Breast epithelium (tissue), 4 donors: ENCODE measurements at regions not wholly inside any gene's neighbourhood (a gene's known extent, or its start where the extent isn't known, plus 50 kb on each side); places are given as distances from the start of the nearest gene placed in this dataset.
"Not testable (repeated sequence)": the region's sequence is repeated elsewhere in the genome, so short reads cannot be mapped to it uniquely, and the experiment has no call there.

Experiments used
- DNase-seq, 2 donors: peaks; one replicate each; pipeline ENCODE4 v3.0.0-alpha.2; 2019; ENCODE audit warnings: low spot score in 2 of 2
- H3K27ac ChIP-seq, 2 donors: fragments of 200-600 bp; sonication (generic) in 1 of 2; one replicate each; pipeline ENCODE4 v1.5.1; 2016 to 2019; ENCODE audit warnings: mild to moderate bottlenecking in 1 of 2
- H3K27me3 ChIP-seq, 2 donors: fragments of 200-600 bp; sonication (generic) in 1 of 2; one replicate each; pipeline versions ENCODE4 v1.5.1 to v1.6.0; 2017 to 2019; ENCODE audit warnings: control low read depth in 1 of 2, mild to moderate bottlenecking in 1 of 2
- H3K36me3 ChIP-seq: fragments of 200-600 bp; one replicate; pipeline ENCODE4 v1.5.1; 2019
- H3K4me1 ChIP-seq, 2 donors: fragments of 200-600 bp; sonication (generic); one replicate each; pipeline ENCODE4 v1.5.1; 2016 to 2019; ENCODE audit warnings: control low read depth in 1 of 2
- H3K4me3 ChIP-seq, 3 donors: fragments of 200-600 bp; sonication (generic); 1 replicate in 2 of 3; 2 replicates in 1 of 3; pipeline ENCODE4 v1.5.1; 2016 to 2019; ENCODE audit warnings: mild to moderate bottlenecking in 3 of 3, moderate library complexity in 2 of 3
- H3K9me3 ChIP-seq, 2 donors: fragments of 200-600 bp; sonication (generic) in 1 of 2; one replicate each; pipeline ENCODE4 v1.5.1; 2016 to 2019; ENCODE audit warnings: control low read depth in 1 of 2
- CTCF ChIP-seq, 3 donors: fragments of 450-650 bp; IDR thresholded peaks; one replicate each; pipeline ENCODE4 v1.5.1; 2016 to 2017; ENCODE audit warnings: antibody characterized with exemption in 3 of 3, mild to moderate bottlenecking in 3 of 3, moderate library complexity in 3 of 3
- POLR2A ChIP-seq: fragments of 450-650 bp; IDR thresholded peaks from one replicate; pipeline ENCODE4 v1.6.1; 2016; ENCODE audit warnings: antibody characterized with exemption, mild to moderate bottlenecking, moderate library complexity
- POLR2AphosphoS5 ChIP-seq, 3 donors: sonication (generic); formaldehyde crosslinking; IDR thresholded peaks; one replicate each; pipeline ENCODE4 v1.6.1; 2017; ENCODE audit warnings: antibody characterized with exemption in 3 of 3
- intact Hi-C: fragments of 100-400 bp; cut with DNase I; formaldehyde crosslinking; loops from one replicate; pipeline ENCODE4 v1.15.1; 2023; ENCODE audit warnings: low total_unique reads

GRCh38 chr3:34075975-34076374 is 277.5 kb downstream of the PDCD6IP start:
- no peaks in the 10 kb centered on the region for H3K36me3 ChIP-seq

DNA sequence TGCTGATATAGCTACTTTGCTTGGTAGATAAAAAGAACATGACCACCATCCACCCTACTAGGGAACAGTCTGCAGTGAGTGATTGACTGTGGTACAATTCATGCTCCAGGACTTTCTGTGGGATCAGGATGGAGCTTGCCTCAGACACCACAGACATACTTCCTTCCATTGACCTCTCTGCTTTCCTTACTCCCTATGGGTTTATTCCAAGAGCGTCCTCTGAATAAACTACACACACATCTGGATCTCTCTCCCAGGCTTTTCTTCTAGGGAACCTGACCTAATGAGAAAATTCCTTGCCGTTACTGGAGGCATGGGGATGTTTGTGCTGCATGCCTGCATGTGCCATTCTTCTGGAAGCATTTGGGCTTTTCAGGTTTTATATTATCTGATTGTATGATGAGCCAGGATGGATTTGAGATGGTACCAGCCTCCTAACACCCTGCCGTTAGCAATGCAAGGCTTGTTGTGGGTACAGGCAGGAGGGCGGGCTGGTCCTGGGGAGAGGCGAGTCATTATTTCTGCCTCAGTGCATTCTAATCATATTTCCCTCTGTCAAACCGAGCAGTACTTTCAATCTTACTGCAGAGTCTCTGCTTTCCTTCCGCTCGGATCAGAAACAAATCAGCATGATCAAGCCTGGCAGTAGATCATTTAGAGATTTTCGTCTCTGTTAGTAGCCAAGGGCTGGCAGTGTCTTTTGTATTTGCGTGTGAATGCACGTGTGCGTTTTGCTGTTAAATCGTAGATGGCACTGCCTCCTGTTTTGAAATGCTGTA is 279.2 kb downstream of the PDCD6IP start:
- H3K27ac ChIP-seq: no peak overlapping the region
- H3K4me3 ChIP-seq: no peak overlapping the region
- intact Hi-C loops: no loop called here
- no peaks in the 10 kb centered on the region for H3K36me3 ChIP-seq
- H3K27me3 ChIP-seq: no peaks in the 10 kb centered on the region
- peaks cover 0 to 3% of the 10 kb centered on the region in 2 donors for H3K9me3 ChIP-seq
- DNase-seq: no peak
- no peaks in the 10 kb centered on the region for H3K4me1 ChIP-seq
- no peak for TF ChIP-seq POLR2AphosphoS5 (IDR thresholded peaks at IDR 0.05)
- no peak for TF ChIP-seq POLR2A
- no peak for TF ChIP-seq CTCF (IDR thresholded peaks at IDR 0.05)

More at GRCh38 chr3:34075975-34076374, 277.5 kb downstream of the PDCD6IP start:
- H3K27me3 ChIP-seq: peaks cover 0 to 9% of the 10 kb centered on the region in 2 donors
- H3K9me3 ChIP-seq: peaks cover 0 to 3% of the 10 kb centered on the region in 2 donors
- DNase-seq: no peak
- no peak overlapping the region for H3K4me3 ChIP-seq
- no peak overlapping the region for H3K27ac ChIP-seq
- intact Hi-C loops: no loop called here
- TF ChIP-seq POLR2A (no peak), POLR2AphosphoS5 (IDR thresholded peaks at IDR 0.05) (no peak), CTCF (IDR thresholded peaks at IDR 0.05) (no peak)
- no peaks in the 10 kb centered on the region for H3K4me1 ChIP-seq

DNA sequence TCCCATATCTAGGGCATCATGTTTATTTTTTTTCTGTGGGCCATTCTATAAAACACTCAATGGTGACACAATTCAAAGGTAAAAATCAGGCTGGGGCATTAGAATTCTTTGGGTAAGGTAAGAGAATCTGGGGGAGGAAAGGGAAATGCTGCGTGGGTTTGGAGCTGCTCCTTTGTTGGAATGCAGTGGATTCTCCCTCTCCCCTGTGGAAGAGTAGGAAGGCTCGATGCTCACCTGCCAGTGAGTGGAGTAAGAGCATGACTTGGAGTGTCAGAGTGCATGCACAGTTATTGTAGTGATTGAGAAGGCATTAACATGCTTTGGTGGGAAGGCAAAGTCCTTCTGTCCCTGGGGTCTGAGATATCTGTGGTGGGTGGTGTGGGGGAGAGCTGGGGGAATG is 280.0 kb downstream of the PDCD6IP start:
- Histone ChIP-seq H3K9me3 (peaks cover 0 to 3% of the 10 kb centered on the region in 2 donors), H3K4me1 (no peaks in the 10 kb centered on the region), H3K27ac (no peak overlapping the region), H3K4me3 (no peak overlapping the region), H3K36me3 (no peaks in the 10 kb centered on the region), H3K27me3 (no peaks in the 10 kb centered on the region)
- intact Hi-C loops: no loop called here
- no peak for DNase-seq
- no peak for TF ChIP-seq POLR2A
- TF ChIP-seq CTCF (IDR thresholded peaks at IDR 0.05): no peak
- TF ChIP-seq POLR2AphosphoS5 (IDR thresholded peaks at IDR 0.05): no peak

DNA sequence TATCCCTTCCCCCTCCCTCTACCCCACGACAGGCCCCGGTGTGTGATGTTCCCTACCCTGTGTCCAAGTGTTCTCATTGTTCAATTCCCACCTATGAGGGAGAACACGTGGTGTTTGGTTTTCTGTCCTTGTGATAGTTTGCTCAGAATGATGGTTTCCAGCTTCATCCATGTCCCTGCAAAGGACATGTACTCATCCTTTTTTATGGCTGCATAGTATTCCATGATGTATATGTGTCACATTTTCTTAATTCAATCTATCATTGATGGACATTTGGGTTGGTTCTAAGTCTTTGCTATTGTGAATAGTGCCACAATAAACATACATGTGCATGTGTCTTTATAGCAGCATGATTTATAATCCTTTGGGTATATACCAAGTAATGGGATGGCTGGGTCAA is 281.4 kb downstream of the PDCD6IP start:
- DNase-seq, H3K27me3 ChIP-seq, H3K36me3 ChIP-seq, H3K9me3 ChIP-seq, H3K4me1 ChIP-seq, H3K4me3 ChIP-seq, H3K27ac ChIP-seq, intact Hi-C loops: not testable (repeated sequence)

GRCh38 chr3:34090379-34090778 is 291.9 kb downstream of the PDCD6IP start:
- H3K27me3 ChIP-seq, DNase-seq, H3K4me3 ChIP-seq, H3K27ac ChIP-seq, H3K9me3 ChIP-seq, intact Hi-C loops, H3K36me3 ChIP-seq, H3K4me1 ChIP-seq: not testable (repeated sequence)

DNA sequence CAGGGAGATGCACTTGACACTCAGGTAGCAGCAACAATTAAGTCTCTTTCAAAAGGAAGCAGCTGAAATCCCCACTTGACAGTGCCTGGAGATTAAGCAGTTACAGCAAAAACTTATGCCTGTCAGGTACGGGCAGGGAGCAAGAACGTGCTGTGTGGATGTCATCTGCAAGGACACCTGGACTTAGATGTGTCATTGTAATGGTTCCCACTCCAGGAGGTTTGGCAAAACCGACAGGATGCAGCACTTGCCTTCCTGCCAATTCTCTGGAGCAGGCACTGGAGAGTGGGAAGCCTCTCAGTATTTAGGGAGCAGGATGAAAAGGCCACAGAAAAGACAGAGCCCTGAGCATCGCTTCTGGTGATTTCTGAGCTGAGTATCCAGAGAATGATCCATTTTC is 292.4 kb downstream of the PDCD6IP start:
- DNase-seq: no peak
- Histone ChIP-seq H3K9me3 (peaks cover 0 to under 1% of the 10 kb centered on the region in 2 donors), H3K27ac (no peak overlapping the region), H3K36me3 (no peaks in the 10 kb centered on the region), H3K27me3 (no peaks in the 10 kb centered on the region), H3K4me3 (no peak overlapping the region), H3K4me1 (no peaks in the 10 kb centered on the region)
- intact Hi-C loops: no loop called here
- TF ChIP-seq CTCF (IDR thresholded peaks at IDR 0.05) (no peak), POLR2A (no peak), POLR2AphosphoS5 (IDR thresholded peaks at IDR 0.05) (no peak)

- DNase-seq, H3K27ac ChIP-seq, intact Hi-C loops, H3K27me3 ChIP-seq, H3K4me3 ChIP-seq, H3K9me3 ChIP-seq, H3K4me1 ChIP-seq, H3K36me3 ChIP-seq: not testable (repeated sequence)
These were observed 295.9 kb downstream of the PDCD6IP start for GRCh38 chr3:34094280-34094679.
